NCI-H187 treated with DMSO at 0.1 percent for 48 hours (cell line): ENCODE measurements at regions not wholly inside any gene's neighbourhood (a gene's known extent, or its start where the extent isn't known, plus 50 kb on each side); places are given as distances from the start of the nearest gene placed in this dataset.

ENCODE experiments used
- DNase-seq: peaks from one replicate; lab custom pipeline; 2025; lab: John Stamatoyannopoulos, UW

DNA sequence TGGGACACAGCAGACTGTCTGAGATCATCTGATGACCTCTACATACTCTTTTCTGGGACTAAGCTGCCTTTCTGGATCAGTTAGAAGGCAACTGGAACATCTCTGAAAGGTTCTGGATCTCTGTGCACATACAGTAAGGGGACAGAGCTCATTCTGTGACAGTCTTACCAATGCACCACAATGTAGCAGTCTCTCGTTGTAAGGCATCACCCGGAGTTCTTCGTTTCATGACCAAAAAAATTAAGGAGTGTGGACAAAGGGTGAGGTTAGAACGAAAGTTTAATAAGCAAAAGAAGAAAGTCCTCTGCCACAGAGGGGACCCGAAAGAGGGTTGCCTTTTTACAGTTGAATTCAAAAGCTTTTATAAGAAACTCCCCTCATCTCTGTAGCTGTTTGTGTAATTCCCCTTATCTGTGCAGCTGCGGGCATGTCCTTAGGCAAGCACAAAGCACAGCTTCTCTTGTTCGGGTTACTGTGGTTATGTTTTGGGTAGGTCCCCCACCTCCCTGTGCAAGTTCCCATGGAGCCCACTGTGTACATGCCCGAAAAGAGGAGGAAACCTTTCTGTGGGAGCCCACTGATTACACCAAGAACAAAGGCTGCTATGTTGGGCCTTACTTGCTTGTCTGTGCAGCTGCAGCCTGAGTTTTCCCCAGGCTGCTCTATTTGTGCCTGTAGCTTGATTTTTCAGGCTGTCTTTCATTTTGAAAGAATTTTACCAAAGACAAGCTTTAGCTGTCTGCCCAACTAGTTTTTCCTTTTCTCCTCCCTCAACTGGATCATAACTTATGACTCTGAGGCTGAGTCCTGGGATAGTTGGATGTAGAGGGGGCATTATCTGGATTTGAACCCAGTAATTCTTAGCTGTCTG is 53.1 kb upstream of the CACNA1E start:
- no peak for DNase-seq
